Neutrophil (primary cell): ENCODE measurements at regions not wholly inside any gene's neighbourhood (a gene's known extent, or its start where the extent isn't known, plus 50 kb on each side); places are given as distances from the start of the nearest gene placed in this dataset.

ENCODE experiments used
- H3K27ac ChIP-seq: fragments of 200-600 bp; sonication (generic); 2 replicates; pipeline ENCODE4 v1.5.1; 2016; ENCODE audit warnings: mild to moderate bottlenecking, moderate library complexity
- H3K27me3 ChIP-seq: fragments of 200-600 bp; sonication (generic); 2 replicates; pipeline ENCODE4 v1.6.0; 2016; ENCODE audit warnings: mild to moderate bottlenecking
- H3K36me3 ChIP-seq: fragments of 200-600 bp; sonication (generic); 2 replicates; pipeline ENCODE4 v1.5.1; 2017
- H3K4me1 ChIP-seq, 2 experiments: fragments of 200-600 bp in 1 of 2; sonication (generic) in 1 of 2; 1 replicate in 1 of 2; 2 replicates in 1 of 2; pipeline versions ENCODE4 v1.5.1 to v1.6.1; 2013 to 2016; ENCODE audit warnings: low read depth in 1 of 2, low read length in 1 of 2, mild to moderate bottlenecking in 1 of 2, moderate library complexity in 1 of 2; ENCODE audit not compliant: control insufficient read depth in 1 of 2, insufficient read depth in 1 of 2
- H3K4me3 ChIP-seq, 2 experiments: fragments of 200-600 bp in 1 of 2; sonication (generic) in 1 of 2; 1 replicate in 1 of 2; 2 replicates in 1 of 2; pipeline ENCODE4 v1.5.1; 2013 to 2016; ENCODE audit warnings: low read depth in 1 of 2, low read length in 1 of 2, mild to moderate bottlenecking in 1 of 2, moderate library complexity in 1 of 2
- H3K9me3 ChIP-seq: fragments of 200-600 bp; sonication (generic); 2 replicates; pipeline ENCODE4 v1.5.1; 2016
- CTCF ChIP-seq: fragments of 200-600 bp; sonication (generic); IDR thresholded peaks from 2 replicates; pipeline ENCODE4 v1.5.1; 2016; ENCODE audit warnings: antibody characterized with exemption

GRCh38 chr14:47988175-47988574, 312.8 kb upstream of the MDGA2 start:
- Histone ChIP-seq H3K27ac (no peak overlapping the region), H3K36me3 (no peaks in the 10 kb centered on the region), H3K4me3 (no peak overlapping the region), H3K4me1 (no peaks in the 10 kb centered on the region), H3K27me3 (no peaks in the 10 kb centered on the region), H3K9me3 (no peaks in the 10 kb centered on the region)
- TF ChIP-seq CTCF: no peak

- H3K4me1 ChIP-seq: no peaks in the 10 kb centered on the region
- no peaks in the 10 kb centered on the region for H3K27me3 ChIP-seq
- TF ChIP-seq CTCF: no peak
- no peak overlapping the region for H3K27ac ChIP-seq
- no peaks in the 10 kb centered on the region for H3K36me3 ChIP-seq
- H3K9me3 ChIP-seq: no peaks in the 10 kb centered on the region
- no peak overlapping the region for H3K4me3 ChIP-seq
Observed at GRCh38 chr14:47978871-47979270, 303.5 kb upstream of the MDGA2 start.

DNA sequence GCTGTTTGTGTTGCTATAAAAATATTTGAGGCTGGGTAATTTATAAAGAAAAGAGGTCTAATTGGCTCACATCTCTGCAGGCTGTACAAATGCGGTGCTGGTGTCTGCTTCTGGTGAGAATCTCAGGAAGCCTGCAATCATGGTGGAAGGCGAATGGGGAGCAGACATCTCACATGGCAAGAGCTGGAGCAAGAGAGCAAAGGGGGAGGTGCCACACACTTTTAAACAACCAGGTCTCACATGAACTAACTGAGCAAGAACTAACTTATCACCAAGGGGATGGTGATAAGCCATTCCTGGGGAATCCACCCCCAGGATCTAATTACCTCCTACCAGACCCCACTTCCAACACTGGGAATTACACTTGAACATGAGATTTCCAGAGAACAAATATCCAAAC, 300.7 kb upstream of the MDGA2 start:
- Histone ChIP-seq H3K27me3 (no peaks in the 10 kb centered on the region), H3K27ac (no peak overlapping the region), H3K4me3 (no peak overlapping the region), H3K4me1 (no peaks in the 10 kb centered on the region), H3K36me3 (no peaks in the 10 kb centered on the region), H3K9me3 (no peaks in the 10 kb centered on the region)
- TF ChIP-seq CTCF: no peak

DNA sequence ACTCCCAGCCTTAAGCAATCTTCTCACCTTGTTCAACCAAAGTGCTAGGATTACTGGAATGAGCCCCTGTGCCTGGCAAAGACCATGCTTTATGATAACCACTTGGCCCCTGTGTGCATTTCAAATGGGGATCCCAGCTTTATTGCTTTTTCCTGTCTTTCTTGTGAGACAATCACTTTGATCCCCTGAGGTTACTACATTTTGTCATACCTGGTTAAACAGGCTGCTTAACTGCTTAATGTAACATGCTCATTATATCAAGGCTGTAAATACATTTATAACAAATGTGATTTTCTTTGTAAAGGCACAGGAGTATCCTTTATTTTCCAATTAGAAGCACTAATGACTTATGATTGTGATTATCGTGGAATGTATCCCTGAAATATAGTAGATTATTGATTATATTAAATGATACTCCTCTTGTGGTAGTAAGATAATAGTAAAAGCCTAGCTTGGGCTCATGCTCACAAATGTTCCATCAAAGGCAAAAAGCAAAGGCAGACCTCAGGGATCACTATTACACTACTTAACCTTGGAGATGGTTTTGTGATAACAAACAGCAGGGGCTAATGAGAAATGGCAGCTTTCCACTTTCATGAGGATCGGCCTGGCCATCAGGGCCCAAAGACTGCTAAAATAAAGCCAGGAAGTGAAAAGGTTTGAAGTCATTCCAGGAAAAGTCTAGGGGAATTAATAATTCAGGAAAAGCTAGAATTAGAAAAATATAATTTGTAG, 290.8 kb upstream of the MDGA2 start:
- Histone ChIP-seq H3K27ac (no peak overlapping the region), H3K36me3 (no peaks in the 10 kb centered on the region), H3K4me1 (no peaks in the 10 kb centered on the region), H3K9me3 (no peaks in the 10 kb centered on the region), H3K27me3 (no peaks in the 10 kb centered on the region), H3K4me3 (no peak overlapping the region)
- no peak for TF ChIP-seq CTCF

- no peak for TF ChIP-seq CTCF
- Histone ChIP-seq H3K9me3 (no peaks in the 10 kb centered on the region), H3K36me3 (no peaks in the 10 kb centered on the region), H3K4me1 (no peaks in the 10 kb centered on the region), H3K4me3 (no peak overlapping the region), H3K27ac (no peak overlapping the region), H3K27me3 (no peaks in the 10 kb centered on the region)
Observed at GRCh38 chr14:47961634-47962033, 286.2 kb upstream of the MDGA2 start.
